GM10266 (cell line): ENCODE measurements at regions not wholly inside any gene's neighbourhood (a gene's known extent, or its start where the extent isn't known, plus 50 kb on each side); places are given as distances from the start of the nearest gene placed in this dataset.

ENCODE experiments used
- DNase-seq: peaks from one replicate; pipeline ENCODE4 v3.0.0; 2012; ENCODE audit errors: extremely low spot score
- TF ChIP-seq, protein P1 (sequence below): IDR thresholded peaks from 2 replicates; pipeline ENCODE4 v1.5.1; 2012; ENCODE audit warnings: mild to moderate bottlenecking, low read depth; ENCODE audit not compliant: control insufficient read depth, insufficient read depth; ENCODE audit errors: missing control alignments

DNA sequence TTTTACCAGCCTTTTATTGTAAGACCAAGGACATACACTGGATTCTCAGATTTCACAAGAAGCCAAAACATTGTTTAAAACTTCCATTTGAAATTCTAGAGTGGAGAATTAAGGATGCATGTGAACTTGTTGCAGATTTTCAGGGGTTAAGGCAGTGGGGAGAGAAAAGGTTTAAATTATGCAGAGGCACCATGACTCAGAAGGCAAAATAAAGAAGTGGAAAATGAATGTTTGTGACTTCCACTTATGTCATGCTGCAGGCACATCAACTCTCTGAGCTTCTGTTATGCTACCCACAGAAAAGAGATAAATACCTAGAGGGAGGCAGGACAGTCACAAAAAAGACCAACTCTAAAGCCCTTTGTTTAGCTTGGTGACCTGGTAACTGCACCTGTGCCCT, 84.4 kb upstream of the BET1 start:
- no peak for DNase-seq
- TF ChIP-seq, protein P1, sequence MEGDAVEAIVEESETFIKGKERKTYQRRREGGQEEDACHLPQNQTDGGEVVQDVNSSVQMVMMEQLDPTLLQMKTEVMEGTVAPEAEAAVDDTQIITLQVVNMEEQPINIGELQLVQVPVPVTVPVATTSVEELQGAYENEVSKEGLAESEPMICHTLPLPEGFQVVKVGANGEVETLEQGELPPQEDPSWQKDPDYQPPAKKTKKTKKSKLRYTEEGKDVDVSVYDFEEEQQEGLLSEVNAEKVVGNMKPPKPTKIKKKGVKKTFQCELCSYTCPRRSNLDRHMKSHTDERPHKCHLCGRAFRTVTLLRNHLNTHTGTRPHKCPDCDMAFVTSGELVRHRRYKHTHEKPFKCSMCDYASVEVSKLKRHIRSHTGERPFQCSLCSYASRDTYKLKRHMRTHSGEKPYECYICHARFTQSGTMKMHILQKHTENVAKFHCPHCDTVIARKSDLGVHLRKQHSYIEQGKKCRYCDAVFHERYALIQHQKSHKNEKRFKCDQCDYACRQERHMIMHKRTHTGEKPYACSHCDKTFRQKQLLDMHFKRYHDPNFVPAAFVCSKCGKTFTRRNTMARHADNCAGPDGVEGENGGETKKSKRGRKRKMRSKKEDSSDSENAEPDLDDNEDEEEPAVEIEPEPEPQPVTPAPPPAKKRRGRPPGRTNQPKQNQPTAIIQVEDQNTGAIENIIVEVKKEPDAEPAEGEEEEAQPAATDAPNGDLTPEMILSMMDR, result no peak

DNA sequence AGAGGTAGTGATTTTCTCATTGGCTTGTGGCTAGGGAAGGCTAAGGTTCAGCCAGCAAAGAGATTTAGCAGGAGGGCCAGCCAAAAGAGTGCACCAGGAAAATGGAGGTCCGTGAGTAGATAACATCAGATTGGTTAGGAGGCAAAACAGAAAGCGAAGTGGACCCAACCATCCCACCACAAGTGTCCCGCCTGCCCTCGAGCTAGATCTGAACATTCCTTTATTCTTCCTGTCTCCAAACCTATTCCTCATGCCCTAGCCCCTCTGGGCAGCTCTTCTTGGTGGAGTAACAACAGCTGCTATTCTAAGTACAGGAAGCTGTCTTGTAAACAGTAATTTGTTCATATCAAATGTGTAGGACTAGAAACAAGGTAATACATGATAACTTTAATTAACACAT, 85.7 kb upstream of the BET1 start:
- DNase-seq, result no peak
- TF ChIP-seq, protein P1, result no peak

DNA sequence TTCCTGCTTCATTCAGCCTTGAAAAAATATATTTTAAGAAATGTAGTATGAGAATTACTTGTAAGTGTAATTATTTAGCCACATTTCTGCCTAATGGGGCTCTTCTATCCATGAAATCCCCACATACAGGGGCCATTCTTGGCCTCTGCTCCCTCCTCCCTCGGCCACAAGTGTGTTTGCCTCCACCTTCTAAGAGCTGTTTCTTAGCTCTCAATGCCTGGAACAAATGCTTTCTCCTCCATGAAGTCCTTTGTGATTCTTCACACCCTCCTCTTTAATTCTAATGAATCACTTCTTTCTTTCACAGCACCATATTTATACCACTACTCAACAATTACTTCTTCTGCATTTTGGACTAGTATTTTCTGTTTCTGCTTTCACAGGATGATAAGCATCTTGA, 88.8 kb upstream of the BET1 start:
- TF ChIP-seq, protein P1, result no peak
- DNase-seq, result no peak

DNA sequence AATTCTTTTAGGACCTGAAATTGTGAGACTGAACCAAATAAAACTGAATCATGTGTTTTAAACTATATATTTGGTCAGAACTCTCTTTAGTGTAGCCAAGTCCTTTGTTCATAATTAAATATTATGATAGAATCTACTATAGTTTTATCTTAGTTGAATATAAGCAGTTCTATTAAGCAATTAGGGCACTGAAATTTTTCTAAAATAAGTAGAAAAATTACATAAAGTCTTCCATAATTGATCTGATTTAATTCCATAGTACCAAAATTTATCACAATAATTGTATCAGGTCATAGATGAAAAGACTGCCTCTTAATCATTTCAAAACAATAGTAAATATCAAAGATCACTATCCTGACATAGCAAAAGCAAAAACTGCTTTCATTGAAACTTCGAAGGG, 90.1 kb upstream of the BET1 start:
- DNase-seq, result no peak
- TF ChIP-seq, protein P1, result no peak

DNA sequence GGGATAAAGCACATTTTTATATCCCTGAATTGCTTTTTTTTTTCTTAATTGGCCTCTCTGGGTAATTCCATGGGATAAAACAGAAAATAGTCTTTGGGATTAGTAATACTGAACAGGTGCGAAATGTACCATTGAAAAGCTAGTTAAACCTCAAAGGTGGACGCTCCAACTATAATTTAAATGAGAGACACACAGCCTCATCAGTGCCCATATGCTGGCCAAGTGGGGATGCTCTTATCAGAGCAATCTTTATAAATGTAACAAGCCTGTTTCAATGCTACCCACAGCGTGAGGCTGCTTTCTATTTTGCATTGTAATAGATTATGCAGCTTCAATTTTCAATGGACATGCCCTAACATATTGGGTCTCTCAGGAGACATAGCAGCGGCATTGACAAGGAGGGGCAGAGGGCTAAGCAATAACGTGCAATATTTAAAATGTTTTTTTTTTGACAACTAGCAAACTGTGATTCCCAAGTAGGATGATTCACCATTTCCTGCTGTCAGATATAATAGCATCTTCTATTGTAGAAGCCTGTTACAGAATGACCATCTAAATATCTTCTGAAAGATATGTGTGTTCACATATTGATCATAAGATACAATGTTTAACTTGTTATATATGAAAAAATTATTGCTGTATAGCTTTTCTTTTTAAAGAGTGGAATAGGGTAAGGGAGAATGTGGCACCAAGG, 91.3 kb upstream of the BET1 start:
- no peak for DNase-seq
- TF ChIP-seq, protein P1, result no peak

DNA sequence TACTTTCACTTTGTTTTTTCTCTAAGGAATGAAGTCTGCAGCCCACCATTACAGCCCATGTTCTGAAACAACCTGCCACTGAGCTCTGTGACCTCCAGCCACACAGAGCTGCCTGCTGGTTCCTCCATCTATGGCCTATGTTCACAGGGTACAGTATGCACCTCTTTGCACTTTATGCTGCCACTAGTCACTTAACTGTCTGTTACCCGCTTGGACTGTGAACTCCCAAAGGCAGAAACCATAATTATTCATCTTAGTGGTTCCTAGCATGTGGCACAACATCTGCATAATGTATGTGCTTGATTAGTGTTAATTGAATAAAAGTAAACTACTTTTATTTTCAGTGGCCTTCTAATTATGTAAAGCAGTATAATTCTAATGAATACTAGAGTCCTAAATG, 95.5 kb upstream of the BET1 start:
- DNase-seq, result no peak
- TF ChIP-seq, protein P1, result no peak

DNA sequence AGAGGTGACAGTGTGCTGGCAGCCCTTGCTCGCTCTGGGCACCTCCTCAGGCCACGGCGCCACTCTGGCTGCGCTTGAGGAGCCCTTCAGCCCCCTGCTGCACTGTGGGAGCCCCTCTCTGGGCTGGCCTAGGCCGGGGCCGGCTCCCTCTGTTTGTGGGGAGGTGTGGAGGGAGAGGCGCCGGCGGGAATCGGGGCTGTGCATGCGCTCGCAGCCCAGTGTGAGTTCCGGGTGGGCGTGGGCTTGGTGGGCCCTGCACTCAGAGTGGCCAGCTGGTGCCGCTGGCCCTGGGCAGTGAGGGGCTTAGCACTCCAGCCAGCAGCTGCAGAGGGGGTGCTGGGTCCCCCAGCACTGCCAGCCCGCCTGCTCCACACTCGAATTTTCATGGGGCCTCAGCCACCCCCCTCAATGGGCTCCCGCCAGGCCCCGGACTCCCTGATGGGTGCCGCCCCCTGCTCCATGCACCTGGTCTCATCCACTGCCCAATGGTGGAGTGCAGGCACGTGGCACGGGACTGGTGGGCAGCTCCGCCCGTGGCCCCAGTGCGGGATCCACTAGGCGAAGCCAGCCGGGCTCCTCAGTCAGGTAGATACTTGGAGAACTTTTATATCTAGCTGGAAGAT, 96.7 kb upstream of the BET1 start:
- TF ChIP-seq, protein P1, result no peak

More for the DNA sequence above, 96.7 kb upstream of the BET1 start:
- DNase-seq, result no peak
